Adrenal gland (tissue), 5 donors: ENCODE measurements at regions not wholly inside any gene's neighbourhood (a gene's known extent, or its start where the extent isn't known, plus 50 kb on each side); places are given as distances from the start of the nearest gene placed in this dataset.

Source experiments
- CTCF ChIP-seq, 6 experiments: fragments of 450-650 bp in 4 of 6; fragments of 200-600 bp in 2 of 6; sonication (generic) in 1 of 6; IDR thresholded peaks; 1 replicate in 5 of 6; 2 replicates in 1 of 6; pipeline versions ENCODE4 v1.5.1 to v1.8.0; 2016 to 2021; ENCODE audit warnings: antibody characterized with exemption in 6 of 6, mild to moderate bottlenecking in 2 of 6, moderate library complexity in 1 of 6
- POLR2A ChIP-seq, 2 donors: fragments of 450-650 bp; IDR thresholded peaks; one replicate each; pipeline ENCODE4 v1.6.1; 2017; ENCODE audit warnings: antibody characterized with exemption in 2 of 2, mild to moderate bottlenecking in 2 of 2, moderate library complexity in 1 of 2
- donor health status: DM: no; HTN: no; CAD: no.

DNA sequence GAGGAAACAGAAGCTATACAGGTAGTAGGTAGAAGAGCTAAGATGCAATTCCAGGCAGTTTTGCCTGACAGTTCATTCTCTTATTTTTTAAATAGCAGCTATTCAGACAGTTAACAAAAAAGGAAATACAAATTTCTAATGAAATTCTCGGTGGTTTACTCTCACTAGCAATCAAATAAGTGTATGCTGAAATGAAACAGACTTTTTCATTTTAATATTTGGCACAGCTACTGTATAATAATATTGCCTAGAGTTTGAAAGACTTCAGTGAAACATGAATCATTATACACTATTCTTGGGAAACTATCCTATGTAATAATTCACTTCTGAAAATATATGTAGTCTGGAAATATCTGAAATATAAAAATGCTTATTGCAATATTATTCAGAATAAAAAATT lies 463.2 kb upstream of the AGTR1 start:
- TF ChIP-seq POLR2A (IDR thresholded peaks at IDR 0.05) (no peak), CTCF (IDR thresholded peaks at IDR 0.05) (no peak)
